ENCODE measurements at regions not wholly inside any gene's neighbourhood (a gene's known extent, or its start where the extent isn't known, plus 50 kb on each side); places are given as distances from the start of the nearest gene placed in this dataset.

DNA sequence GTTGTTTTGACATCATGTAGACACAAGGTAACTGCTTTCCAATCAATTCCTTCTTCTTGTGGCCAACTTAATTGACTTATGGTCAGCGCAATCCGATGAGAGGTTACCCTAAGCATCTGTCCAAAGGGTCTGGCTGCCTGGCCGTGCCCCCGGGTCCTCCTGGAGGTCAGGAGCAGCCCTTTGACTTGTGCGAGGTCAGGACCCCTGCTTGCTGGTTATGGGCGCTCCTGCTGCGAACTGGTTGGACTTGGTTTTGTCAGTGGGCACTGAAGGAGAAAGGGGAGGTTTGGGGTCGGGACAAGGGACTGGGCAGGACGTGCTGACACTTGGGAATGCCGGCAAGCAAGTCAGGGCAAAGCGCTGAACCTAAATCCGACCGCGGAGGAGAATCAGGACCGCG lies 215.6 kb downstream of the QKI start:
- H3K4me1 ChIP-seq (ENCODE audit: control insufficient read depth, insufficient read depth, low read length): no peaks in the 10 kb centered on the region
- no peak for DNase-seq
- no CpG with 5 or more reads among the region's 16 CpGs for WGBS (ENCODE audit: insufficient coverage, low lambda C conversion rate)

More for the DNA sequence above, 215.6 kb downstream of the QKI start:
- no peaks in the 10 kb centered on the region for H3K36me3 ChIP-seq (ENCODE audit: control insufficient read depth, insufficient read depth, low read length)
- H3K27me3 ChIP-seq (ENCODE audit: control insufficient read depth, insufficient read depth, low read length): peaks cover 24% of the 10 kb centered on the region
- no peak overlapping the region for H3K4me3 ChIP-seq (ENCODE audit: low read length)
- no peak overlapping the region for H3K27ac ChIP-seq (ENCODE audit: low read length)
- H3K9me3 ChIP-seq (ENCODE audit: control insufficient read depth, low read depth, low read length): peaks cover 20% of the 10 kb centered on the region
